ENCODE measurements at regions not wholly inside any gene's neighbourhood (a gene's known extent, or its start where the extent isn't known, plus 50 kb on each side); places are given as distances from the start of the nearest gene placed in this dataset.

DNA sequence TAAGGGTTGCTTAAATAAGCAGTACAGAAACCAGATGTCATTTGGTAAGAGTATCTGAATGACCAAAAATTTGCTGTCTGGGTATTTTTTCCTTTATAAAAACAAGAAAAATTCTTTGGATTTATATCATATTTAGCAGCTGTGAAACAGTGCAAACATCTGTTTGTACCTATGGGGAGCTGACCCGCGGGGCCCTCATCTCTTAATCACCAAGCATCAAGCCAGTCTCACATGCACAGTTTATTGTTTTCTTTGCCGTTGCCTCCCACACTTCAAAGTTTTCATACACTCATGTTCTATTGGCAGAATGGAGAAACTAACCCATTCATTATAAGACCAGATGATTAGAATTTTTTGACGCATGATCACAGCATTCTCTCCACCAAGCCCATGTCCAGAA, 142.2 kb downstream of the BMP4 start:
- Histone ChIP-seq H3K27ac (ENCODE audit: insufficient read depth, low read length, poor library complexity, severe bottlenecking) (no peak overlapping the region), H3K4me3 (ENCODE audit: insufficient read depth, low read depth, low read length, poor library complexity, severe bottlenecking) (no peak overlapping the region), H3K27me3 (replicated peaks; ENCODE audit: control insufficient read depth, insufficient read depth, low read length, poor library complexity, severe bottlenecking) (no peaks in the 10 kb centered on the region), H3K36me3 (ENCODE audit: control insufficient read depth, insufficient read depth, low read length) (no peaks in the 10 kb centered on the region), H3K4me1 (ENCODE audit: control insufficient read depth, insufficient read depth, low read length, poor library complexity, severe bottlenecking) (no peaks in the 10 kb centered on the region), H3K9me3 (ENCODE audit: control insufficient read depth, low read length) (no peaks in the 10 kb centered on the region)
- DNase-seq, result no peak

DNA sequence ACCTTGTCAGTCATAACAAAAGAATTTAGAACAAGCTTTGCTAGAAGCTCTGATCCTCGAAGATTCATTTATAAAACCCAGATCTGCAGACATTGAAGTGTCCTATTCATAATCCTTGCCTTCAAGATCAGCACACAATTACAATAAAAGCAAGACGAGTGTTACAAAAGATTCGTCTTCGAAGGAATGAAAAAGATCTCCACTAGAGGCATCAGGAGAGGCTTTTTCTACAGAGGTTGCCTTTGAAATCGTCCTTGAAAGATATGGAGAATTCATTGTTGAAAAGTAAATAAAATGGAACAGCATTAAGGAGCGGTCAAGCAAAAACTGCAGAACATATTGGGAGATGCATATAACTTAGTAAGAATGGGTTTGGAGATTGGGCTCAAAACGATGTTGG, 146.4 kb downstream of the BMP4 start:
- Histone ChIP-seq H3K27me3 (replicated peaks; ENCODE audit: control insufficient read depth, insufficient read depth, low read length, poor library complexity, severe bottlenecking) (no peaks in the 10 kb centered on the region), H3K36me3 (ENCODE audit: control insufficient read depth, insufficient read depth, low read length) (no peaks in the 10 kb centered on the region), H3K9me3 (ENCODE audit: control insufficient read depth, low read length) (no peaks in the 10 kb centered on the region), H3K4me1 (ENCODE audit: control insufficient read depth, insufficient read depth, low read length, poor library complexity, severe bottlenecking) (no peaks in the 10 kb centered on the region), H3K4me3 (ENCODE audit: insufficient read depth, low read depth, low read length, poor library complexity, severe bottlenecking) (no peak overlapping the region), H3K27ac (ENCODE audit: insufficient read depth, low read length, poor library complexity, severe bottlenecking) (no peak overlapping the region)
- no peak for DNase-seq

DNA sequence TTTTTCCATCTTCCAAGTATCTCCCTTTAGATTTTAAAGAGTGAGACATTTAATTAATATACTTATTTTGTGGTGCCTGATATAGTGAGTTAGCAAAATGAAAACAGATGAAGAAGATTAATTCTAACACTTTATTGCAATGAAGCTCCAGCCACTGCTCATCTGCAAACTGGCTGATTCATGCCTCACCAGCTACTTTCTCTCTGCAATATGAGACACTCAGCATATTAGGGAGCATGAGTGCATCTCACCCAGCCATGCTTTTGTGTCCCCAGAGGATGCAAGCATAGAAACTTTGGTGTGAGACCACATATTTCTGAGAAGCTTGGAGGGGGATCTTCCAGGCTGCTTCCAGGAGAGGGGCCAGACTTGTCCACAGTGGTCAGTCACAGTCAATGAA, 148.6 kb downstream of the BMP4 start:
- H3K36me3 ChIP-seq (ENCODE audit: control insufficient read depth, insufficient read depth, low read length), result no peaks in the 10 kb centered on the region
- no peak overlapping the region for H3K27ac ChIP-seq (ENCODE audit: insufficient read depth, low read length, poor library complexity, severe bottlenecking)
- DNase-seq, result no peak
- H3K4me1 ChIP-seq (ENCODE audit: control insufficient read depth, insufficient read depth, low read length, poor library complexity, severe bottlenecking), result no peaks in the 10 kb centered on the region
- no peaks in the 10 kb centered on the region for H3K9me3 ChIP-seq (ENCODE audit: control insufficient read depth, low read length)
- no peaks in the 10 kb centered on the region for H3K27me3 ChIP-seq (replicated peaks; ENCODE audit: control insufficient read depth, insufficient read depth, low read length, poor library complexity, severe bottlenecking)
- no peak overlapping the region for H3K4me3 ChIP-seq (ENCODE audit: insufficient read depth, low read depth, low read length, poor library complexity, severe bottlenecking)

DNA sequence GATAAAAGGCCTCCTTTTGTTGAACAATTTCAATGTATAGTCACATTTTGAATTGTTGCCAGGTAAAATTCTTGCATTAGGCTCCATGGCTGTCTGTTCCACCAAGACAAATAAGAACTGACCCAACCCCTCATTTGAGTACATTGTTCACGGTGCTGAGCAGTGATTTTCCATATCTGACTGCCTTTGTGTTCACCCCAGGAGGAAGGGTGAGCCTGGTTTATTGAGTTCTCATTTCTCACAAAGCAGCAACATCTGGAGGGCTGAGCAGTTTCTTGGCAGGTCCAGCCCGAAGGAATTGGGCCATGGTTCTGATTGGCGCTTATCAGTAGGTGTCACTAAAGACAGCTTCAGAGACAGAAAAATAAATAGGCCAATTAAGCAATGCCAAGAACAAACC, 149.1 kb downstream of the BMP4 start:
- no peak for DNase-seq
- Histone ChIP-seq H3K27ac (ENCODE audit: insufficient read depth, low read length, poor library complexity, severe bottlenecking) (no peak overlapping the region), H3K4me3 (ENCODE audit: insufficient read depth, low read depth, low read length, poor library complexity, severe bottlenecking) (no peak overlapping the region), H3K27me3 (replicated peaks; ENCODE audit: control insufficient read depth, insufficient read depth, low read length, poor library complexity, severe bottlenecking) (no peaks in the 10 kb centered on the region), H3K36me3 (ENCODE audit: control insufficient read depth, insufficient read depth, low read length) (no peaks in the 10 kb centered on the region), H3K9me3 (ENCODE audit: control insufficient read depth, low read length) (no peaks in the 10 kb centered on the region), H3K4me1 (ENCODE audit: control insufficient read depth, insufficient read depth, low read length, poor library complexity, severe bottlenecking) (no peaks in the 10 kb centered on the region)

DNA sequence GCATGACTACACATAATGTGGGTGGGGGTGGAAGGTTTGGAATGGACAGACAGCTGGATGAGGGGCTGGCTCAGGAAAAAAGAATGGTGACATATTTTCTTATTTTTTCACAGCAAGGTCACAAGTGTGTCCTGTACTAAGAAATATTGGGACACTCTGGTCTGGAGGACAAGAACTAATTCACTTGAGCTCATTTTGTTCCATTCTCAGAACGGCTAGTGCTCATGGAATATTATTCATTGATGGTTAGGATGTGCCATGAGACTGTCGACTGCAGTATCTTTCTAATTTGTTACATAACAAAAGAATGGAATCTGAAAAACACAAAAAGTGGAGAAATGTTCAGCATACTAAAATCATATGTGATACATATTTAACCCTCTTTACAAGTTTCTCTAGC, 149.5 kb downstream of the BMP4 start:
- DNase-seq, result no peak
- Histone ChIP-seq H3K4me3 (ENCODE audit: insufficient read depth, low read depth, low read length, poor library complexity, severe bottlenecking) (no peak overlapping the region), H3K27ac (ENCODE audit: insufficient read depth, low read length, poor library complexity, severe bottlenecking) (no peak overlapping the region), H3K27me3 (replicated peaks; ENCODE audit: control insufficient read depth, insufficient read depth, low read length, poor library complexity, severe bottlenecking) (no peaks in the 10 kb centered on the region), H3K36me3 (ENCODE audit: control insufficient read depth, insufficient read depth, low read length) (no peaks in the 10 kb centered on the region), H3K4me1 (ENCODE audit: control insufficient read depth, insufficient read depth, low read length, poor library complexity, severe bottlenecking) (no peaks in the 10 kb centered on the region), H3K9me3 (ENCODE audit: control insufficient read depth, low read length) (no peaks in the 10 kb centered on the region)

DNA sequence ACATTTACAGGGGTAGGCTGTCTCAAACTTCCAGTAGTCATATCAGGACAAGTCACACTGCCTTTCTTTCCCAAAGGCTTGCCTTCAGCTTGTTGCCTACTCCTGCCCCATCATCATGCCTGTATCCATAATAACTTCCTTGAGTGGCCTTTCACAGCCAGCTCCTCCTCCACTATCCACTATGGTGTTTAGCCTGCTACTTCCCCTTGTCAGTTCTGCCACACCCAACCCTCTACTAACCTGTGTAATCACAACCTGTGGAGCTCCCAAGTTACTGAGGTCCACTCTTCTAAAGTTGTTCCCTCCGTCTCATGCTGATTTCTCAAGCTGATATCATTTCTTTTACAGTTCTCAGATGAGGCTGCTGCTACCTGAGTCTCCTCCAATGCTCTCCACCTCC, 159.9 kb downstream of the BMP4 start:
- Histone ChIP-seq H3K4me1 (ENCODE audit: control insufficient read depth, insufficient read depth, low read length, poor library complexity, severe bottlenecking) (no peaks in the 10 kb centered on the region), H3K9me3 (ENCODE audit: control insufficient read depth, low read length) (no peaks in the 10 kb centered on the region), H3K36me3 (ENCODE audit: control insufficient read depth, insufficient read depth, low read length) (no peaks in the 10 kb centered on the region), H3K4me3 (ENCODE audit: insufficient read depth, low read depth, low read length, poor library complexity, severe bottlenecking) (no peak overlapping the region), H3K27me3 (replicated peaks; ENCODE audit: control insufficient read depth, insufficient read depth, low read length, poor library complexity, severe bottlenecking) (no peaks in the 10 kb centered on the region), H3K27ac (ENCODE audit: insufficient read depth, low read length, poor library complexity, severe bottlenecking) (no peak overlapping the region)
- DNase-seq, result no peak

DNA sequence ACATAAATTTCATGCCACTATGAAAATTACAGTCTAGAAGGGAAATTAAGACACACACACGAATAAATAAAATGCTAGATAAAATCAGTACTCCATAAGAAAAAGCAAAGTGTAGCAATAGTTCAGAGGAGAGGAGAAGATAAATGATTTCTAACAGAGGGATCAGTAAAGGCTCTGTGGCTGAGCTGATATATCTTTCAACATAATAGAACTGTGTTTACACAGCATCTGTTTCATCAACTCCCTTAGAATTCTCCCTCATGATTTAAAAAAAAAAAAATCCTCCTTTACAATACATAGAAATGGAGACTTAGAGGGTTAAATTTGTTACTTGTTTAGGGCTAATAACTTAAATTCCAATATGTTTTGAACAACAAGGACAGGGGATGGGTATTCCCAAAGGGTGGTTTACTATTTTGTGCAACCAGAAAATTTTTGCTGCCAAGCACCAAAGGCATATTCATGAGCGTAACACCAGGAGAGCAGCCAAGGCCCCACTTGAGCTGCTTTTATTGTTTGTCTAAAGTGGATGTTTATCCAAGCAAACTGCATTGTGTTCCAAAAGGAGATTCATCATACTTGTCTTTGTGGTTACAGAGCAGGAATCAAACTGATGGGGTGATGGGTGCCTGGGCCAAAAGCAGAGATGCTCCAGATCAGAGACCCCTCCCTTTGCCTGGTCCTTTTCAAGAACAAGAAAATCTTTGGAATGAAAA, 162.7 kb downstream of the BMP4 start:
- no peak for DNase-seq
- Histone ChIP-seq H3K36me3 (ENCODE audit: control insufficient read depth, insufficient read depth, low read length) (no peaks in the 10 kb centered on the region), H3K27me3 (replicated peaks; ENCODE audit: control insufficient read depth, insufficient read depth, low read length, poor library complexity, severe bottlenecking) (no peaks in the 10 kb centered on the region), H3K27ac (ENCODE audit: insufficient read depth, low read length, poor library complexity, severe bottlenecking) (no peak overlapping the region), H3K4me1 (ENCODE audit: control insufficient read depth, insufficient read depth, low read length, poor library complexity, severe bottlenecking) (no peaks in the 10 kb centered on the region), H3K4me3 (ENCODE audit: insufficient read depth, low read depth, low read length, poor library complexity, severe bottlenecking) (no peak overlapping the region), H3K9me3 (ENCODE audit: control insufficient read depth, low read length) (no peaks in the 10 kb centered on the region)

DNA sequence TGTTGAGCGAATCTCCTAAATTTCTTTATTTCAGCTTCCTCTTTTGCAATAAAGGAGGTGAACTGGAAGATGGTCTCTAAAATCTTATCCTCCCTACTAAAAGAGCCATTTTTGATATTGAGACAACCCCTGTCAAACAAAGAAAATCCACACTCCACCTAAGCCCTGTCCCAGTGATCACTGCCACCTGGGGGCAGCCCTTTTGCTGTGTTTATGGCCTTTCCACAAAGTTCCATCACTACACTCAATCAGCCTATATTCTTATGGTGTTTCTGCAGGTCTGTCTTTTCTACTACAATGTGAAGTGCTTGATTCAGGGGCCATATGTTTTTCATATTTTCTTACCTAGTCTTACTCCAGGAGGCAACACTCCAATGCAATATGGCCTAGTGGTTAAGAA, 163.7 kb downstream of the BMP4 start:
- no peaks in the 10 kb centered on the region for H3K9me3 ChIP-seq (ENCODE audit: control insufficient read depth, low read length)
- no peaks in the 10 kb centered on the region for H3K27me3 ChIP-seq (replicated peaks; ENCODE audit: control insufficient read depth, insufficient read depth, low read length, poor library complexity, severe bottlenecking)

DNA sequence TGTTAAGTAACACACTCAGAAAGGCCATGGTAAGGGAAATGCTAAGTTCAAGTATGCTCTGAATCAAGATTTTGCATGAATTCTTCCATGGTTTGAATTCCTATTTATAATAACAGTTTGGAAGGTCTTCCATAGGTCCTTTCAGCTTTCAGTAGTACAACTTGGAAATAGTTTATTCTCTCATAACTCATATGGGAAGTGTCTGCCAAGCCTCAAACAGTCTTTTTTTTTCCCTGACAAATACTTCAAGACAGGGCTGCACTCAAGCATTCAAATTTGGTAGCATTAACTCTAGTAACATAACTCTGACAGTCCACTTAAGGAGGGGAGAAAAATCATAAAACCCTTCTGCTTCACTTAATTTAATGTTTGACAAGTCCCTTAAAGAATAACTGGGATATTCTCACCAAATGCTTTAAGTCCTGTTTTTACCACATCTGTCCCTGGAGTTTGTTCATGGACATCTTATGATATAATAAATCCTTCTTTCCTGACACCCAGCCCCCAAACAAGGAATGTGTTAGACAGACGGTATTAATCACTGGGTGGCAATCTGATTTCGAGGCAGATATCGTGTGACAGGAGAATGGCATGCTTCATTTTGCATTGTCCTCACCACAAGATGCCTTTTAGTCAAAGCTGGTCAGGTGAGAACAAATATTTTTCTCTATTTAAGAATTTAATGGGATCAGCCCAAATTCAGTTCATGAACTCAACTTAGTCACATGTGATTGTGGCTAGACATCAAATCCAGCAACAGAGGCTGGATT, 165.7 kb downstream of the BMP4 start:
- no peak for DNase-seq
- Histone ChIP-seq H3K27me3 (replicated peaks; ENCODE audit: control insufficient read depth, insufficient read depth, low read length, poor library complexity, severe bottlenecking) (no peaks in the 10 kb centered on the region), H3K4me3 (ENCODE audit: insufficient read depth, low read depth, low read length, poor library complexity, severe bottlenecking) (no peak overlapping the region), H3K27ac (ENCODE audit: insufficient read depth, low read length, poor library complexity, severe bottlenecking) (no peak overlapping the region), H3K36me3 (ENCODE audit: control insufficient read depth, insufficient read depth, low read length) (no peaks in the 10 kb centered on the region), H3K9me3 (ENCODE audit: control insufficient read depth, low read length) (no peaks in the 10 kb centered on the region), H3K4me1 (ENCODE audit: control insufficient read depth, insufficient read depth, low read length, poor library complexity, severe bottlenecking) (no peaks in the 10 kb centered on the region)

More for the DNA sequence above, 163.7 kb downstream of the BMP4 start:
- Histone ChIP-seq H3K4me3 (ENCODE audit: insufficient read depth, low read depth, low read length, poor library complexity, severe bottlenecking) (no peak overlapping the region), H3K36me3 (ENCODE audit: control insufficient read depth, insufficient read depth, low read length) (no peaks in the 10 kb centered on the region), H3K4me1 (ENCODE audit: control insufficient read depth, insufficient read depth, low read length, poor library complexity, severe bottlenecking) (no peaks in the 10 kb centered on the region), H3K27ac (ENCODE audit: insufficient read depth, low read length, poor library complexity, severe bottlenecking) (no peak overlapping the region)
- DNase-seq, result no peak

DNA sequence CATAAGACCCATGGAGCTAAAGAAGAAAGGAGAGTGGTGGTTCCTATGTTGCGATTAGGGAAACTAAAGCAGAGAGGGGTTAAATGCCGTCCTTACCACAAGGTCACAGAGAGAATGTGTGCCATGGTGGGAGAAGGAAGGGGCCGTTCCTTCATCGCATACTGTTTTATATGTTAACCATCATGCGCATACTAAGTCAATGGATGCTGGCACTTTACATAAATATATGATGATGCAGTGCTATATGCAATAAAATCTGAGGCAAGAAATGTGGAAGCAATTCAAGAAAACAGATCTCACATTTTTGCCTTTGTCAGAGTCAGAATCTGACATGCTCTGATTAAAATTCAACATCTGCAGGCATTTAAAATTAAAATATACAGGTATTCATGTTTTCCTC, 168.1 kb downstream of the BMP4 start:
- Histone ChIP-seq H3K27ac (ENCODE audit: insufficient read depth, low read length, poor library complexity, severe bottlenecking) (no peak overlapping the region), H3K4me3 (ENCODE audit: insufficient read depth, low read depth, low read length, poor library complexity, severe bottlenecking) (no peak overlapping the region), H3K27me3 (replicated peaks; ENCODE audit: control insufficient read depth, insufficient read depth, low read length, poor library complexity, severe bottlenecking) (no peaks in the 10 kb centered on the region), H3K36me3 (ENCODE audit: control insufficient read depth, insufficient read depth, low read length) (no peaks in the 10 kb centered on the region), H3K9me3 (ENCODE audit: control insufficient read depth, low read length) (no peaks in the 10 kb centered on the region), H3K4me1 (ENCODE audit: control insufficient read depth, insufficient read depth, low read length, poor library complexity, severe bottlenecking) (no peaks in the 10 kb centered on the region)
- no peak for DNase-seq

Data from effector memory CD4-positive, alpha-beta T cell (primary cell).